Coronary artery (tissue), 2 donors: ENCODE measurements at regions not wholly inside any gene's neighbourhood (a gene's known extent, or its start where the extent isn't known, plus 50 kb on each side); places are given as distances from the start of the nearest gene placed in this dataset.

Experiments used
- DNase-seq: peaks from one replicate; pipeline ENCODE4 v3.0.0-alpha.2; 2017; ENCODE audit warnings: low spot score
- H3K27ac ChIP-seq, 2 donors: fragments of 200-600 bp; sonication (generic); one replicate each; pipeline ENCODE4 v1.5.1; 2016 to 2019
- H3K4me3 ChIP-seq: fragments of 200-600 bp; sonication (generic); 2 replicates; pipeline ENCODE4 v1.5.1; 2016; ENCODE audit warnings: mild to moderate bottlenecking, moderate library complexity
- CTCF ChIP-seq: fragments of 200-600 bp; sonication (generic); IDR thresholded peaks from one replicate; pipeline ENCODE4 v1.5.1; 2019; ENCODE audit warnings: antibody characterized with exemption

- DNase-seq: no peak
- Histone ChIP-seq H3K27ac (no peak overlapping the region), H3K4me3 (no peak overlapping the region)
- TF ChIP-seq CTCF: no peak
Measured at GRCh38 chr13:47142105-47142504, 245.3 kb upstream of the HTR2A start.

GRCh38 chr13:47139519-47139918, 242.7 kb upstream of the HTR2A start:
- no peak for TF ChIP-seq CTCF
- no peak overlapping the region for H3K27ac ChIP-seq
- no peak for DNase-seq
- no peak overlapping the region for H3K4me3 ChIP-seq

GRCh38 chr13:47136504-47136941, 239.7 kb upstream of the HTR2A start:
- no peak for DNase-seq
- TF ChIP-seq CTCF: no peak
- Histone ChIP-seq H3K27ac (no peak overlapping the region), H3K4me3 (no peak overlapping the region)

- no peak for DNase-seq
- H3K27ac ChIP-seq: no peak overlapping the region
Measured at GRCh38 chr13:47135800-47136503, 239.1 kb upstream of the HTR2A start.

GRCh38 chr13:47134939-47135489, 238.2 kb upstream of the HTR2A start:
- DNase-seq: no peak
- no peak for TF ChIP-seq CTCF

More at GRCh38 chr13:47135800-47136503, 239.1 kb upstream of the HTR2A start:
- TF ChIP-seq CTCF: no peak
- H3K4me3 ChIP-seq: no peak overlapping the region

GRCh38 chr13:47133011-47133445, 236.2 kb upstream of the HTR2A start:
- no peak for TF ChIP-seq CTCF
- DNase-seq: no peak
- no peak overlapping the region for H3K27ac ChIP-seq
- no peak overlapping the region for H3K4me3 ChIP-seq

More at GRCh38 chr13:47134939-47135489, 238.2 kb upstream of the HTR2A start:
- Histone ChIP-seq H3K27ac (no peak overlapping the region), H3K4me3 (no peak overlapping the region)

GRCh38 chr13:47129461-47129860, 232.6 kb upstream of the HTR2A start:
- no peak overlapping the region for H3K4me3 ChIP-seq
- no peak overlapping the region for H3K27ac ChIP-seq
- no peak for DNase-seq
- TF ChIP-seq CTCF: no peak
